ENCODE measurements at regions not wholly inside any gene's neighbourhood (a gene's known extent, or its start where the extent isn't known, plus 50 kb on each side); places are given as distances from the start of the nearest gene placed in this dataset.
"Not testable (repeated sequence)": the region's sequence is repeated elsewhere in the genome, so short reads cannot be mapped to it uniquely, and the experiment has no call there.

- H3K27ac ChIP-seq (ENCODE audit: low read depth), result no peak overlapping the region
- DNase-seq (ENCODE audit: extremely low spot score), result no peak
- H3K4me1 ChIP-seq (ENCODE audit: insufficient read depth), result no peaks in the 10 kb centered on the region
These were observed 436.6 kb upstream of the C1orf87 start for GRCh38 chr1:60510162-60510561.

GRCh38 chr1:60504206-60504840 is 430.8 kb upstream of the C1orf87 start:
- 51% methylated on average over 3 of the region's 3 CpGs for whole genome bisulfite sequencing
- Histone ChIP-seq H3K27ac (ENCODE audit: low read depth) (no peak overlapping the region), H3K4me3 (ENCODE audit: low read depth, low read length) (no peak overlapping the region), H3K36me3 (ENCODE audit: insufficient read depth) (no peaks in the 10 kb centered on the region), H3K4me1 (ENCODE audit: insufficient read depth) (no peaks in the 10 kb centered on the region)
- no peak for DNase-seq (ENCODE audit: extremely low spot score)

More at GRCh38 chr1:60510162-60510561, 436.6 kb upstream of the C1orf87 start:
- H3K36me3 ChIP-seq (ENCODE audit: insufficient read depth), result no peaks in the 10 kb centered on the region
- no peak overlapping the region for H3K4me3 ChIP-seq (ENCODE audit: low read depth, low read length)

- Histone ChIP-seq H3K4me1 (ENCODE audit: insufficient read depth) (no peaks in the 10 kb centered on the region), H3K36me3 (ENCODE audit: insufficient read depth) (no peaks in the 10 kb centered on the region), H3K27ac (ENCODE audit: low read depth) (no peak overlapping the region), H3K4me3 (ENCODE audit: low read depth, low read length) (no peak overlapping the region)
- DNase-seq (ENCODE audit: extremely low spot score), result no peak
- 72% methylated on average over 9 of the region's 9 CpGs for WGBS
These were observed 429.8 kb upstream of the C1orf87 start for GRCh38 chr1:60503266-60503925.

GRCh38 chr1:60502506-60502905 is 428.9 kb upstream of the C1orf87 start:
- WGBS, result 90% methylated on average over 1 of the region's 1 CpG
- Histone ChIP-seq H3K4me1 (ENCODE audit: insufficient read depth) (no peaks in the 10 kb centered on the region), H3K27ac (ENCODE audit: low read depth) (no peak overlapping the region), H3K36me3 (ENCODE audit: insufficient read depth) (no peaks in the 10 kb centered on the region), H3K4me3 (ENCODE audit: low read depth, low read length) (no peak overlapping the region)
- no peak for DNase-seq (ENCODE audit: extremely low spot score)

- not testable (repeated sequence) for DNase-seq (ENCODE audit: extremely low spot score); H3K4me1 ChIP-seq (ENCODE audit: insufficient read depth); H3K27ac ChIP-seq (ENCODE audit: low read depth); H3K4me3 ChIP-seq (ENCODE audit: low read depth, low read length); H3K36me3 ChIP-seq (ENCODE audit: insufficient read depth)
- WGBS, result 87% methylated on average over 20 of the region's 20 CpGs
These were observed 416.4 kb upstream of the C1orf87 start for GRCh38 chr1:60489916-60490480.

GRCh38 chr1:60488847-60489246 is 415.3 kb upstream of the C1orf87 start:
- Histone ChIP-seq H3K36me3 (ENCODE audit: insufficient read depth) (no peaks in the 10 kb centered on the region), H3K4me3 (ENCODE audit: low read depth, low read length) (no peak overlapping the region), H3K27ac (ENCODE audit: low read depth) (no peak overlapping the region), H3K4me1 (ENCODE audit: insufficient read depth) (no peaks in the 10 kb centered on the region)
- no peak for DNase-seq (ENCODE audit: extremely low spot score)

GRCh38 chr1:60487565-60488345 is 414.2 kb upstream of the C1orf87 start:
- WGBS, result 68% methylated on average over 3 of the region's 3 CpGs
- Histone ChIP-seq H3K4me1 (ENCODE audit: insufficient read depth) (no peaks in the 10 kb centered on the region), H3K36me3 (ENCODE audit: insufficient read depth) (no peaks in the 10 kb centered on the region), H3K4me3 (ENCODE audit: low read depth, low read length) (no peak overlapping the region), H3K27ac (ENCODE audit: low read depth) (no peak overlapping the region)
- no peak for DNase-seq (ENCODE audit: extremely low spot score)

- WGBS, result 62% methylated on average over 3 of the region's 3 CpGs
- DNase-seq (ENCODE audit: extremely low spot score), result no peak
- no peaks in the 10 kb centered on the region for H3K36me3 ChIP-seq (ENCODE audit: insufficient read depth)
- no peak overlapping the region for H3K4me3 ChIP-seq (ENCODE audit: low read depth, low read length)
- H3K27ac ChIP-seq (ENCODE audit: low read depth), result no peak overlapping the region
- no peaks in the 10 kb centered on the region for H3K4me1 ChIP-seq (ENCODE audit: insufficient read depth)
These were observed 409.9 kb upstream of the C1orf87 start for GRCh38 chr1:60483509-60483908.

GRCh38 chr1:60470246-60470645 is 396.7 kb upstream of the C1orf87 start:
- DNase-seq (ENCODE audit: extremely low spot score), result no peak
- no peak overlapping the region for H3K27ac ChIP-seq (ENCODE audit: low read depth)
- WGBS, result 27% methylated on average over 1 of the region's 1 CpG
- no peaks in the 10 kb centered on the region for H3K4me1 ChIP-seq (ENCODE audit: insufficient read depth)
- H3K36me3 ChIP-seq (ENCODE audit: insufficient read depth), result no peaks in the 10 kb centered on the region
- H3K4me3 ChIP-seq (ENCODE audit: low read depth, low read length), result no peak overlapping the region

- WGBS, result 95% methylated on average over 1 of the region's 1 CpG
These were observed 390.2 kb upstream of the C1orf87 start for GRCh38 chr1:60463786-60464185.

GRCh38 chr1:60463146-60463545 is 389.6 kb upstream of the C1orf87 start:
- H3K4me3 ChIP-seq (ENCODE audit: low read depth, low read length), result no peak overlapping the region
- 95% methylated on average over 2 of the region's 2 CpGs for WGBS
- no peak overlapping the region for H3K27ac ChIP-seq (ENCODE audit: low read depth)
- no peak for DNase-seq (ENCODE audit: extremely low spot score)
- no peaks in the 10 kb centered on the region for H3K4me1 ChIP-seq (ENCODE audit: insufficient read depth)
- no peaks in the 10 kb centered on the region for H3K36me3 ChIP-seq (ENCODE audit: insufficient read depth)

More at GRCh38 chr1:60463786-60464185, 390.2 kb upstream of the C1orf87 start:
- DNase-seq (ENCODE audit: extremely low spot score), result no peak
- Histone ChIP-seq H3K4me1 (ENCODE audit: insufficient read depth) (no peaks in the 10 kb centered on the region), H3K4me3 (ENCODE audit: low read depth, low read length) (no peak overlapping the region), H3K36me3 (ENCODE audit: insufficient read depth) (no peaks in the 10 kb centered on the region), H3K27ac (ENCODE audit: low read depth) (no peak overlapping the region)

- H3K27ac ChIP-seq (ENCODE audit: low read depth), result no peak overlapping the region
- 74% methylated on average over 5 of the region's 5 CpGs for WGBS
- H3K4me1 ChIP-seq (ENCODE audit: insufficient read depth), result no peaks in the 10 kb centered on the region
- H3K4me3 ChIP-seq (ENCODE audit: low read depth, low read length), result no peak overlapping the region
- H3K36me3 ChIP-seq (ENCODE audit: insufficient read depth), result no peaks in the 10 kb centered on the region
- DNase-seq (ENCODE audit: extremely low spot score), result no peak
These were observed 388.5 kb upstream of the C1orf87 start for GRCh38 chr1:60461925-60462595.

GRCh38 chr1:60458111-60458510 is 384.5 kb upstream of the C1orf87 start:
- 67% methylated on average over 1 of the region's 1 CpG for WGBS
- no peak overlapping the region for H3K27ac ChIP-seq (ENCODE audit: low read depth)
- H3K4me1 ChIP-seq (ENCODE audit: insufficient read depth), result no peaks in the 10 kb centered on the region
- no peak for DNase-seq (ENCODE audit: extremely low spot score)
- H3K4me3 ChIP-seq (ENCODE audit: low read depth, low read length), result no peak overlapping the region
- no peaks in the 10 kb centered on the region for H3K36me3 ChIP-seq (ENCODE audit: insufficient read depth)
